CD4-positive, alpha-beta T cell (primary cell): ENCODE measurements at regions not wholly inside any gene's neighbourhood (a gene's known extent, or its start where the extent isn't known, plus 50 kb on each side); places are given as distances from the start of the nearest gene placed in this dataset.

Source experiments
- ATAC-seq: fragments of 200-7000 bp; cut with Tn5 transposase; one replicate; pipeline ENCODE4 v1.10.0; 2022; ENCODE audit warnings: mild to moderate bottlenecking; ENCODE audit not compliant: poor library complexity
- CTCF ChIA-PET: fragments of 350-600 bp; sonication (Branson Sonifier 250); formaldehyde crosslinking; loops from one replicate; lab custom pipeline; 2021; ENCODE audit warnings: antibody characterized with exemption, inconsistent platforms; lab: Charles Lee
- POLR2A ChIA-PET: fragments of 350-600 bp; sonication (Branson Sonifier 250); formaldehyde crosslinking; loops from one replicate; lab custom pipeline; 2021; ENCODE audit warnings: antibody characterized with exemption, inconsistent platforms; lab: Charles Lee
- DNase-seq, 14 experiments: peaks; one replicate each; pipeline ENCODE4 v3.0.0-alpha.2; 2013 to 2020; ENCODE audit warnings: mixed read lengths in 2 of 14
- H3K27ac ChIP-seq, 2 donors: one replicate each; pipeline versions ENCODE4 v1.5.1 to v1.7.0; 2013; ENCODE audit warnings: low read length in 2 of 2, low read depth in 1 of 2, mild to moderate bottlenecking in 1 of 2
- H3K27me3 ChIP-seq, 2 experiments: 1 replicate in 1 of 2; 2 replicates in 1 of 2; pipeline versions ENCODE4 v1.6.1 to v1.7.0; 2013; ENCODE audit warnings: low read length in 2 of 2, control low read depth in 1 of 2, mild to moderate bottlenecking in 1 of 2, moderate library complexity in 1 of 2; ENCODE audit not compliant: insufficient read depth in 2 of 2, control insufficient read depth in 1 of 2
- H3K36me3 ChIP-seq: one replicate; pipeline ENCODE4 v1.6.1; 2013; ENCODE audit warnings: low read length, control low read depth; ENCODE audit not compliant: insufficient read depth
- H3K4me1 ChIP-seq: one replicate; pipeline ENCODE4 v1.6.1; 2013; ENCODE audit warnings: low read length, control low read depth; ENCODE audit not compliant: insufficient read depth
- H3K4me3 ChIP-seq: one replicate; pipeline ENCODE4 v1.5.1; 2013; ENCODE audit warnings: mild to moderate bottlenecking, low read length, moderate library complexity
- H3K9me3 ChIP-seq, 2 experiments: 1 replicate in 1 of 2; 2 replicates in 1 of 2; pipeline versions ENCODE4 v1.6.1 to v1.7.0; 2013; ENCODE audit warnings: low read length in 2 of 2, mild to moderate bottlenecking in 2 of 2, control low read depth in 1 of 2, moderate library complexity in 1 of 2; ENCODE audit not compliant: control insufficient read depth in 1 of 2, insufficient read depth in 1 of 2
- H3K27ac Mint-ChIP-seq: one replicate; pipeline ENCODE4 v1.8.0; 2020; ENCODE audit warnings: mixed read lengths
- H3K27me3 Mint-ChIP-seq: one replicate; pipeline ENCODE4 v1.8.0; 2021; ENCODE audit warnings: mixed read lengths
- H3K36me3 Mint-ChIP-seq: one replicate; pipeline ENCODE4 v1.8.0; 2021; ENCODE audit warnings: low read depth, mixed read lengths
- H3K4me1 Mint-ChIP-seq: one replicate; pipeline ENCODE4 v1.8.0; 2021; ENCODE audit warnings: low read depth, mixed read lengths
- H3K4me3 Mint-ChIP-seq: one replicate; pipeline ENCODE4 v1.8.0; 2020; ENCODE audit warnings: mild to moderate bottlenecking, mixed read lengths
- H3K9me3 Mint-ChIP-seq: one replicate; pipeline ENCODE4 v1.8.0; 2020; ENCODE audit warnings: mixed read lengths
- CTCF ChIP-seq: fragments of 200-600 bp; IDR thresholded peaks from one replicate; pipeline ENCODE4 v1.8.0; 2022; ENCODE audit warnings: antibody characterized with exemption, mild to moderate bottlenecking
- intact Hi-C, 2 experiments: fragments of 100-400 bp; cut with DNase I in 1 of 2; cut with micrococcal nuclease in 1 of 2; formaldehyde crosslinking; loops; one replicate each; pipeline versions ENCODE4 v1.15.1 to v1.9.0; 2023 to 2025; cut with DNase I, micrococcal nuclease

GRCh38 chr9:115587310-115587709, 469.4 kb upstream of the TNC start:
- H3K27me3 Mint-ChIP-seq, result peaks cover 14% of the 10 kb centered on the region
- no peak overlapping the region for H3K27ac Mint-ChIP-seq
- Histone ChIP-seq H3K36me3 (no peaks in the 10 kb centered on the region), H3K4me3 (no peak overlapping the region), H3K27ac (no peak overlapping the region), H3K4me1 (no peaks in the 10 kb centered on the region), H3K9me3 (no peaks in the 10 kb centered on the region), H3K27me3 (no peaks in the 10 kb centered on the region)
- DNase-seq (no peak), ATAC-seq (no peak)
- H3K4me3 Mint-ChIP-seq, result no peak overlapping the region
- CTCF ChIA-PET, result no interaction called here
- no peak for TF ChIP-seq CTCF
- H3K4me1 Mint-ChIP-seq, result no peaks in the 10 kb centered on the region
- POLR2A ChIA-PET, result no interaction called here
- H3K9me3 Mint-ChIP-seq, result no peaks in the 10 kb centered on the region
- no peaks in the 10 kb centered on the region for H3K36me3 Mint-ChIP-seq
- intact Hi-C loops, result no loop called here

GRCh38 chr9:115590011-115590410, 472.1 kb upstream of the TNC start:
- Histone ChIP-seq H3K36me3 (no peaks in the 10 kb centered on the region), H3K27me3 (peaks cover 2 to 5% of the 10 kb centered on the region in 2 experiments), H3K4me3 (no peak overlapping the region), H3K4me1 (no peaks in the 10 kb centered on the region), H3K27ac (no peak overlapping the region), H3K9me3 (no peaks in the 10 kb centered on the region)
- ChIA-PET CTCF (no interaction called here), POLR2A (no interaction called here)
- H3K4me3 Mint-ChIP-seq, result no peak overlapping the region
- no peak for ATAC-seq
- no peaks in the 10 kb centered on the region for H3K9me3 Mint-ChIP-seq
- intact Hi-C loops, result loop anchor here (5.0 to 10.0 kb wide), 2 partner anchors 1067 to 1275 kb away; no protein-coding TSS in a partner anchor
- H3K4me1 Mint-ChIP-seq, result no peaks in the 10 kb centered on the region
- no peak for TF ChIP-seq CTCF
- H3K27me3 Mint-ChIP-seq, result peaks cover 22% of the 10 kb centered on the region
- DNase-seq, result no peak
- H3K36me3 Mint-ChIP-seq, result no peaks in the 10 kb centered on the region
- no peak overlapping the region for H3K27ac Mint-ChIP-seq

GRCh38 chr9:115591584-115591984, 473.6 kb upstream of the TNC start:
- intact Hi-C loops, result loop anchor here (5.0 to 10.0 kb wide), 2 partner anchors 1066 to 1273 kb away; no protein-coding TSS in a partner anchor
- Mint-ChIP-seq H3K27ac (no peak overlapping the region), H3K27me3 (peaks cover 35% of the 10 kb centered on the region), H3K9me3 (no peaks in the 10 kb centered on the region), H3K4me3 (no peak overlapping the region), H3K4me1 (no peaks in the 10 kb centered on the region), H3K36me3 (no peaks in the 10 kb centered on the region)
- DNase-seq (peak in 1 of 14 experiments; percentile 8), ATAC-seq (no peak)
- no peak overlapping the region for H3K27ac ChIP-seq
- POLR2A ChIA-PET, result no interaction called here
- CTCF ChIA-PET, result no interaction called here
- no peaks in the 10 kb centered on the region for H3K4me1 ChIP-seq
- H3K4me3 ChIP-seq, result no peak overlapping the region
- H3K36me3 ChIP-seq, result no peaks in the 10 kb centered on the region
- peaks cover 2 to 12% of the 10 kb centered on the region in 2 experiments for H3K27me3 ChIP-seq
- no peak for TF ChIP-seq CTCF
- no peaks in the 10 kb centered on the region for H3K9me3 ChIP-seq
